ENCODE measurements at regions not wholly inside any gene's neighbourhood (a gene's known extent, or its start where the extent isn't known, plus 50 kb on each side); places are given as distances from the start of the nearest gene placed in this dataset.

DNA sequence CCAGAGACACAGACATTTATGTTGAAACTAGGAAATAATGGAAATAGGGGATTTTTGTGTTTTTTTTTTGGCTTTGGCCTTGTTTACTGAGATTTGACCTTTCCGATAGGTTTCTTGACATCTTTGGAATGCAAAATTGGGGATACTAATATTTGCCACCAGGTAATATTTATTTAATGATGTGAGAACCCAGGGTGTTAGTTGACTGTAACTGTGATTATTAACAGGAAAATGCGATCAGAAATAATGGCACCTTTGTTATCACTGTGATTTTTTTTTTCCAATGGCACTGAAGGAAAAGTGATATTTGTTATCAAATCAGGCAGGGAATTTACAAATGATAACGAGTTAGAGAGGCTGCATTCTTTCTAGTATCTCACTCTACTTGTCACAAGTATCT, 330.5 kb downstream of the SOX4 start:
- no peak for FAIRE-seq
- no peak for TF ChIP-seq EZH2 (IDR thresholded peaks at IDR 0.05; ENCODE audit: low read length)
- TF ChIP-seq CTCF (optimal IDR thresholded peaks at IDR 0.05 in 1 of 3, IDR thresholded peaks at IDR 0.05 in 1 of 3, conservative IDR thresholded peaks at IDR 0.05 in 1 of 3; ENCODE audit: extremely low read depth in 1 of 3, insufficient read depth in 2 of 3, low read length in 3 of 3) = no peak
- no peaks in the 10 kb centered on the region for H3K9me1 ChIP-seq (ENCODE audit: control insufficient read depth, extremely low read depth, insufficient read depth, low read length)
- no peak for DNase-seq (ENCODE audit: low read depth, low spot score)
- H4K20me1 ChIP-seq (ENCODE audit: control insufficient read depth, extremely low read depth, insufficient read depth, low read length) = no peaks in the 10 kb centered on the region
- H3K4me2 ChIP-seq (ENCODE audit: control insufficient read depth, extremely low read depth, insufficient read depth, low read depth, low read length) = no peak overlapping the region
- no peak overlapping the region for H3K9ac ChIP-seq (ENCODE audit: control insufficient read depth, extremely low read depth, insufficient read depth, low read length)
- no peaks in the 10 kb centered on the region for H3K27me3 ChIP-seq (ENCODE audit: control insufficient read depth, extremely low read depth, insufficient read depth, low read length)
- no peak overlapping the region for H2AFZ ChIP-seq (ENCODE audit: control insufficient read depth, low read length)
- no peaks in the 10 kb centered on the region for H3K79me2 ChIP-seq (ENCODE audit: control insufficient read depth, insufficient read depth, low read length)
- H3K36me3 ChIP-seq (ENCODE audit: control insufficient read depth in 2 of 2, extremely low read depth in 1 of 2, insufficient read depth in 2 of 2, low read length in 2 of 2) = no peaks in the 10 kb centered on the region
- dilution Hi-C loops (cut with MboI; ENCODE audit: extremely low pct_ligation_motif_present, low sequenced_read_pairs) = no loop called here
- H3K4me1 ChIP-seq (ENCODE audit: control insufficient read depth, extremely low read depth, insufficient read depth, low read length) = peaks cover 10% of the 10 kb centered on the region
- H3K9me3 ChIP-seq (ENCODE audit: control insufficient read depth, low read depth, low read length) = no peaks in the 10 kb centered on the region
- H3K27ac ChIP-seq (ENCODE audit: control insufficient read depth, insufficient read depth, low read length) = no peak overlapping the region
- no peak overlapping the region for H3K4me3 ChIP-seq (ENCODE audit: control insufficient read depth in 2 of 3, extremely low read depth in 1 of 3, insufficient read depth in 2 of 3, low read depth in 1 of 3, low read length in 3 of 3)

GRCh38 chr6:21928827-21929226, 335.3 kb downstream of the SOX4 start:
- H3K27me3 ChIP-seq (ENCODE audit: control insufficient read depth, extremely low read depth, insufficient read depth, low read length) = no peaks in the 10 kb centered on the region
- H3K9me1 ChIP-seq (ENCODE audit: control insufficient read depth, extremely low read depth, insufficient read depth, low read length) = no peaks in the 10 kb centered on the region
- FAIRE-seq = no peak
- no peaks in the 10 kb centered on the region for H3K79me2 ChIP-seq (ENCODE audit: control insufficient read depth, insufficient read depth, low read length)
- H3K4me2 ChIP-seq (ENCODE audit: control insufficient read depth, extremely low read depth, insufficient read depth, low read depth, low read length) = no peak overlapping the region
- no peaks in the 10 kb centered on the region for H3K36me3 ChIP-seq (ENCODE audit: control insufficient read depth in 2 of 2, extremely low read depth in 1 of 2, insufficient read depth in 2 of 2, low read length in 2 of 2)
- no peak overlapping the region for H2AFZ ChIP-seq (ENCODE audit: control insufficient read depth, low read length)
- no peak overlapping the region for H3K4me3 ChIP-seq (ENCODE audit: control insufficient read depth in 2 of 3, extremely low read depth in 1 of 3, insufficient read depth in 2 of 3, low read depth in 1 of 3, low read length in 3 of 3)
- dilution Hi-C loops (cut with MboI; ENCODE audit: extremely low pct_ligation_motif_present, low sequenced_read_pairs) = no loop called here
- H3K9me3 ChIP-seq (ENCODE audit: control insufficient read depth, low read depth, low read length) = no peaks in the 10 kb centered on the region
- no peak overlapping the region for H3K9ac ChIP-seq (ENCODE audit: control insufficient read depth, extremely low read depth, insufficient read depth, low read length)
- TF ChIP-seq CTCF (optimal IDR thresholded peaks at IDR 0.05 in 1 of 3, IDR thresholded peaks at IDR 0.05 in 1 of 3, conservative IDR thresholded peaks at IDR 0.05 in 1 of 3; ENCODE audit: extremely low read depth in 1 of 3, insufficient read depth in 2 of 3, low read length in 3 of 3) (no peak), EZH2 (IDR thresholded peaks at IDR 0.05; ENCODE audit: low read length) (no peak)
- DNase-seq (ENCODE audit: low read depth, low spot score) = no peak
- no peaks in the 10 kb centered on the region for H4K20me1 ChIP-seq (ENCODE audit: control insufficient read depth, extremely low read depth, insufficient read depth, low read length)
- H3K27ac ChIP-seq (ENCODE audit: control insufficient read depth, insufficient read depth, low read length) = no peak overlapping the region
- H3K4me1 ChIP-seq (ENCODE audit: control insufficient read depth, extremely low read depth, insufficient read depth, low read length) = peaks cover 10% of the 10 kb centered on the region

Measured in keratinocyte (primary cell).